ENCODE measurements at regions not wholly inside any gene's neighbourhood (a gene's known extent, or its start where the extent isn't known, plus 50 kb on each side); places are given as distances from the start of the nearest gene placed in this dataset.
A peak's percentile ranks its signal among the peaks of the same experiment; 100 is the strongest.
"Not testable (repeated sequence)": the region's sequence is repeated elsewhere in the genome, so short reads cannot be mapped to it uniquely, and the experiment has no call there.

- DNase-seq = no peak
Measured at GRCh38 chr17:6893382-6894205, 62.1 kb upstream of the TEKT1 start.

DNA sequence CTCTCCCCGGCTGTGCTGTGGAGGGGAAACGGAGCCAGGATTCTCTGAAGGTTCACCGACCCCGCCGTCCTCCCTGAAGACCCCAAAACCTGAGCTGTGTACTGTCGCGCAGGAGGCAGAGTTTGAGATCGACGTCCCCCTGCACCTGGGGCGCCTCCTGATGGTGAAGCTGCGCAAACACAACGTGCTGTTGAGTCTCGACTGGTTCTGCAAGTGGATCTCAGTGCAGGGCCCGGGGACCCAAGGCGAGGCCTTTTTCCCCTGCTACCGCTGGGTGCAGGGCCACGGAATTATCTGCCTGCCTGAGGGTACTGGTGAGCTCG lies 62.6 kb upstream of the TEKT1 start:
- no peak for DNase-seq

- DNase-seq = no peak
Measured at GRCh38 chr17:6901086-6901485, 69.6 kb upstream of the TEKT1 start.

GRCh38 chr17:6903326-6903900 lies 71.9 kb upstream of the TEKT1 start:
- no peak for DNase-seq

GRCh38 chr17:6908807-6909206 lies 77.3 kb upstream of the TEKT1 start:
- DNase-seq = no peak

DNA sequence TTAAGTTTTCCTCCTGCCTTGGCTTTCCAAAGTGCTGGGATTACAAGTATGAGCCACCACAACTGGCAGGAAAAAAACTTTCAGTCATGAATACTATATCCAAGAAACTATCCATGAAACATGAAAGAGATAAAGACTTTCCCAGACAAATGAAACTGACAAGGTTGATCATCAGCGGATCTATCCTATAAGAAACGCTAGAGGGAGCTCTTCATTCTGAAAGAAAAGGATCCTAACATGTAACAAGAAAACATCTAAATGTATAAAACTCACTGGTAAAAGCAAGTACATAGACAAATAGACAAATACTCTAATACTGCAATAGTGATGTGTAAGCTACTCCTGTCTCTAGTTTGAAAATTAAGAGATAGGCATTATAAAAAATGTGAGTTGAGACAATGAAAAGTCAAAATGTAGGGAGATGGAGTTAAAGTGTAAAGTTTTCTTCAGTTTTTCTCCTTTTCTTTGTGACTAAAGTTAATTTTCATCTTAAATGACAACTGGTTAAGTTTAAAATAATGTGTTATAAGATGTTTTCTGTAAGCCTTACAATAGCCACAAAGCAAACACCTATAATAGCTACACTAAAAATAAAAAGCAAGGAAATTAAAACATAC lies 79.6 kb upstream of the TEKT1 start:
- no peak for DNase-seq

GRCh38 chr17:6912110-6913051 lies 80.9 kb upstream of the TEKT1 start:
- DNase-seq = no peak

DNA sequence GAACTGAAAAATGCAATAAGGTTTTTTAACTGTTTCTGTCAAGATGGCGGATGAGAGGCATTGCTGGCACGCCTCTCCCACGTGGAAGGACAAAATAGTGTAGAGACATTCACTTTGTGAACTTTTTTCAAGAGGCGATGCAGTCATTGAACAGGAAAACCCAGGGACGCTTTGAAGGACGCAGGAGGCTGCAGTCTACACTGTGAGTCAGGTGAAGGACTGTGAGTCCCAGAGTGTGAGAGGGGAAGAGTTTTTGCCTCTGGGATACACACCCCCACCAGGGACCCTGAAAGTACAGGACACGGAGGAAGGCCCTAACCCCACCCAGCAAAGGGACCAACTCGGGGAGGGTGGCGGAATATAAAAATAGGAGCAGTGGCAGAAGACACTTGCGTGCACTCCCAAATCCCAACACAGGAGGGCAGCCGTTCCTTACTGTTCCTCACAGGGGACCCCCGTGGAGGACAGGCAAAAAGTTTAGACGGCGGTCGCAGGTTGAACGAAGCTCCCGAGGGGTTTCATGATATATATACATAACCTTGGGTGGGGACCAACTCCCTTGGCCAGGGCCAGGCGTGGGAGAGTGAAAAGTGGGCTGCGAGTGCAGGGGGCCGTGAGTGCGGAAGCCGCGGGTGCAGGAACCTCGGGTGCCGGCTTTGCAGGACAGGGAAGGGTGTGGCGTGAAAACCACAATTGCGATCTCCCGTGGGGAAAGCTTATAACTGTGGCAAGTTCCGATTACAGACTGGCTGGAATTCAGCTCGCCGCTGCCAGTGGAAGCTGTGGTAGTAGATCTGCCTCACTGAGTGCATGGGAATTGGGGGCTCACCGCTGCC lies 82.0 kb upstream of the ALOX12 start:
- peak; percentile 78 for DNase-seq

DNA sequence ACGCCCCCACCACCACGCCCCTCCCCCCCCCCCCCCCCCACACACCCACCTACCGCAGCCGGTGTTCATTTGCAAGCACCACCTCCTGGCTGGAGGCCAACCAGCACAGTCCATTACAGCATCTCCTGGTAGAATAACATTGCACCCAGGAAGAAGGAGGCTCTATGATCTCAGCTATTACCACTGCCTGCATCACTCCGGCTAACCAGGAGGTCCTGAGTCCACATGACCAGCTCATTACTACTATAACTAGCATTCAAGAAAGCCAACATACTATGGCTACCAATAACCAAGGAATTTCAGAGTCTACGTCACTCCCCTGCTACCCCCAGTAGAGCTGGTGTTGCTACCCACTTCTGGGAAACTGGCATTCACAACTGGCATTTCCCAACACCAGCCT lies 81.1 kb upstream of the ALOX12 start:
- DNase-seq = peak; percentile 21

DNA sequence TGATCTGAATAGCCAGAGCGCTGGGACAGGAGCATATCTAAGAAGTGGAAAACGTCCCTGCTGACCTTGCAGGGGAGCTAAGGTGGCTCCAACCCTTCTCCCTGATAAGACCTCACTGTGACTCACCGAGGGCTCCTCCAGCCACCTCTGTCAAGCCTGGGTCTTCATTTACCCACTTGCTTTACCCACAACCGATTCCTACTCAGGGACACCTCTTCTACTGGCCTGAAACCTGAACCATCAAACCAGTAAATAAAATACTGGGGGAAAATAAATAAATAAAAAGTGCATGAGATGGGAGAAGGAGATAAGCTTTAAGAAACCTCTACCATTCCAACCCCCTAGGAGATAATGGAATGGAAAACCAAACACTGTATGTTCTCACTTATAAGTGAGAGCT lies 80.2 kb upstream of the ALOX12 start:
- no peak for DNase-seq

- DNase-seq = no peak
Measured at GRCh38 chr17:6919158-6919557, 76.7 kb upstream of the ALOX12 start.

DNA sequence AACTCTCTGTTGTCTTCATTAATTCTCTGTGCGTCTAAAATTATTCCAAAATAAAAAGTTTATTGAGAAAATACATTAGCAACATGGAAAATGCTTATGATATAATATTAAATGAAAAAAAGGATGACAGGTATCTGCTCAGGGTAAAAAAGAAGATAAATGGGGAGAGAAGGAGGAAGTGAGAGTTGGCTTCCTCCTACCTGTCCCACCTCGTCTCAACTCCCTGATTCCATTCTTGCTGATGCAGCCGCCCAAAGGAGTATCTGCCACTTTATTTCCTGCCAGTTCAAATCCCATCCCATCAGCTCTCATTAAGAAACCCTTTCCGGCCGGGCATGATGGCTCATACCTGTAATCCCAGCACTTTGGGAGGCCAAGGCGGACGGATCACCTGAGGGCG lies 72.5 kb upstream of the ALOX12 start:
- DNase-seq = no peak

DNA sequence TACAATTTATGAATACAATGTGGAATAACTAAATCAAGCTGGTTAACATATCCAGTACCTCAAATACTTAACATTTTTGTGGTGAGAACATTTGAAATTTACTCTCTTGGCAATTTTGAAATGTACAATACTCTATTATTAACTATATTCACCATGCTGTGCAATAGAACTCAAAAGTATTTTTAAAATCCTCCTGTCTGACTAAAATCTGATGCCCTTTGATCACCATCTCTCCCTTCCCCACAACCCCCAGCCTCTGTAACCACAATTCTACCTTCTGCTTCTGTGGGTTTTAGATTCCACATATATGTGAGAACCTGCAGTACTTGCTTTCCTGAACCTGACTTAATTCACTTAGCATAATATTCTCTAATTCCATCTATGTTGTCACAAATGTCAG lies 71.6 kb upstream of the ALOX12 start:
- DNase-seq = no peak

DNA sequence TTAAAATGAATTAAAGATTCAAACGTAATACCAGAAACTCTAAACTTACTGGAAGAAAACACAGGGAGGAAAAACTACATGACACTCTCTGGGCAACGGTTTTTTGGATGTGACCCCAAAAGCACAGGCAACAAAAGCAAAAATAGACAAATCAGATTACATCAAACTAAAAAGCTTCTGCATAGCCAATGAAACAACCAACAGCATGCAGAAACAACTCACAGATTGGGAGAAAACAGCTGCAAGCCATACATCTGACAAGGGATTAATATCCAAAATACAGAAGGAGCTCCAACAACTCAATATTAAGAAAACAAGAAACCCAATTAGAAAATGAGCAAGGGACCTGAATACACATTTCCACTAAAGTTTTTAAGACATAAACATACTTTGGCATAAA lies 69.2 kb upstream of the ALOX12 start:
- DNase-seq = no peak

DNA sequence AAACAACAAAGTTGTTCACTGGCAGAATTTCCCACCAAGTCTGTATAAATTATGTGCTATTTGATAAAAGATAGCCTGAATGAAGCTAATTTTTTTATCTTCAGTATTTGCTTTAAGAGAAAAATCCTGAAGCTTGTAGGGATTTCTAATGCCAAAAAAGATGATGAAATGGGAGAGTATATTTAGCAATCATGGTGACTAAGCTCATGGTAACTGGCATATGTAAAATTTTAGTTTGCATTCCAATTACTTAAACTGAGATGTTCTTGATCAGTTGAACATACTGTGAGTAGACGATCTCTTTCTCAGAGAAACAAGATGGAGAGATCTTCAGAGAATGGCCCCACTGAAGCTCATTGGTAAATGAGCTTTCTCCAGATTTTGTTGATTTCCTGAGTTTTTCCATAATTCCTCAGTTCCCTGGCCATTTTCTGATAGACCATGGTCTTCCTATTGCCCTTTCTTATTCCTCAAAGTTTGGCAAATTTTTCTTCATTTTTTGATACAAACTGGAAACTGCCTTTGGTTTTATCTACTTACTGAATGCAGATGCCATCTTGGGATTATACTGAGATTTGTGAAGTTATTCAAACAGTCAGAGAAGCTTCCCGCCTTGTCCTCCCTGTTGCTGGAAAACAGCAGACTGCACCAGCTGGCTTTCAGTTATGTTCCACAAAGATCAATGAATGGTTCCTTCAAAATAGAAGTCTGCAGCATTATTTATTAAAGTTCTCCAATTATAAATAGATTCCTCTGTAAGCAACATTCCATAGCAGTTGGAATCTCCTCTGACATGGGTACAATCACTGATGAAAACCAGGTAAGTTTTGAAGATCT lies 68.3 kb upstream of the ALOX12 start:
- no peak for DNase-seq

DNA sequence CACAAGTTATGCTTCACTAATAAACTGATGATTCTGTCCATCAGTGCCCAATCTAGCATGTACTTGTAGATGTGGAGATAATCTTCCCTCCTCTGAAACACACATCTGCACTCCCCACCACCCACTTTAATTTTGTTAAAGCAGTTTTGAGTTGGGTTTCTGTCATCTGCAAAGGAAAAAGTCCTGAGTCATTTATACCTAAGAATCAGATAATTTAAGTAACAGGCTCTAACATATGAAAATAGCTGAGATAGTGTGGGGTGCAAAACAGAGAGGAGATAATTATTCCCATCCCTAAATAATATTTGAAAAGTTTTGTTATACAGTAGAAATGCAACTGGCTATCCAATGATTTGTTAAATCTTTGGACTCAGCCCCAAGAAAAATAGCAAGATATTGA lies 67.7 kb upstream of the ALOX12 start:
- DNase-seq = no peak

GRCh38 chr17:6930749-6931148 lies 65.1 kb upstream of the ALOX12 start:
- no peak for DNase-seq

DNA sequence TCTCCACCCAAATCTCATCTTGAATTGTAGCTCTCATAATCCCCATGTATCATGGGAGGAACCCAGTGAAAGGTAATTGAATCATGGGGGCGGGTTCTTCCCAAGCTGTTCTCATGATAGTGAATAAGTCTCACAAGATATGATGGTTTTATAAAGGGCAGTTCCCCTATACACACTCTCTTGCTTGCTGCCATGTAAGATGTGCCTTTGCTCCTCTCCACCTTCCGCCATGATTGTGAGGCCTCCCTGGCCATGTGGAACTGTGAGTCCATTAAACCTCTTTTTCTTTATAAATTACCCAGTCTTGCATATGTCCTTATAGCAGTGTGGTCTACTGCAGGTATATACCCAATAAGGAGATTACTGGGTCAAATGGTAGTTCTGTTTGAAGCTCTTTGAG lies 61.3 kb upstream of the ALOX12 start:
- DNase-seq = not testable (repeated sequence)

- no peak for DNase-seq
Measured at GRCh38 chr17:6936370-6937028, 59.4 kb upstream of the ALOX12 start.

DNA sequence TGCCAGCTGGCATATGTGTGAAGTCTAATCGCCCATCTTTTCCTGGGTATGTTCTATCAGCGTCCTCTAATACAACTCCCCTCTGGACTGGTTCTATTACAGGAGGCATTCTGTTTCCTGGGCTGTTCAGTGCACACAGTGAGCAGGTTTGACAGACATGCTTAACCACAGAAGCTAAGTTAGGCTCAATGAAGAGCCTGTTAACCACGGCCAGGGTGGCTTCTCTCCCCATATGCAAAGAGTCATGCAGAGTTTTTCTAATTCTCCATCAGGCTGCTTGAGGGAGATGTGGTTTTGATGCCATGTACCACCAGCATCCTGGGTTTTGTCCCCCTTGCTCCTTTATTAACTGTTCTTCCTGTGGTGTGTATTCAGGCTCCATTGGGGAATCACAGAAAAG lies 57.2 kb upstream of the ALOX12 start:
- DNase-seq = no peak

DNA sequence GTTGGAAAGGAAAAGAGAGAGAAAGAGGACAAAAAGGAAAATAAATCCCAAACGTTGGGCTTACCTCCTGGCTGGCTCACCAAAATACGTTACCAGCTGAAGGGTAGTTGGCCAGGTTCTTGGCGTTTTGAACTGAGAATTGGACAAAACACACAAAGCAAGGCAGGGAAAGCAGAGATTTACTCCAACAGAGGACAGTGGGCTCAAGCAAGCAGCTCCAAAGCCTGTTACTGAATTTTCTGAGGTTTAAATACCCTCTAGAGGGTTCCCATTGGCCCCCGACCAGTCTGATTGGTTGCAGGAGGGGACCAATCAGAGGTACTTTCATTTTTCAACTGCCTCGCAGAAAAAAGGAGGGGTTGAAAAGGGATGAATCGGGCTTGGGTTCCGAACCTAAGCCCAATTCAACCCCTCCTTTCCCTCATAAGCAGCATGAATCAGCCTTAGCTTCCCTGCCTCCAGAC lies 55.6 kb upstream of the ALOX12 start:
- no peak for DNase-seq

Measured in femur (tissue), 1 donor.